ENCODE measurements at regions not wholly inside any gene's neighbourhood (a gene's known extent, or its start where the extent isn't known, plus 50 kb on each side); places are given as distances from the start of the nearest gene placed in this dataset.

- Mint-ChIP-seq H3K4me3 (no peak overlapping the region), H3K27ac (no peak overlapping the region), H3K4me1 (no peaks in the 10 kb centered on the region), H3K36me3 (ENCODE audit: insufficient read depth in 1 of 3, low read depth in 3 of 3) (no peaks in the 10 kb centered on the region), H3K27me3 (ENCODE audit: low read depth) (no peaks in the 10 kb centered on the region), H3K9me3 (no peaks in the 10 kb centered on the region)
- Histone ChIP-seq H3K4ac (ENCODE audit: low read depth, low read length) (no peak overlapping the region), H2BK12ac (ENCODE audit: insufficient read length, low read depth, low read length) (no peak overlapping the region), H3K79me1 (ENCODE audit: insufficient read depth, low read depth, low read length, poor library complexity, severe bottlenecking) (no peaks in the 10 kb centered on the region), H4K5ac (ENCODE audit: insufficient read length, low read depth, low read length) (no peak overlapping the region), H4K20me1 (ENCODE audit: control insufficient read depth, insufficient read depth, insufficient read length) (no peaks in the 10 kb centered on the region), H3K27me3 (ENCODE audit: insufficient read depth, low read length) (no peaks in the 10 kb centered on the region), H2AK5ac (ENCODE audit: insufficient read length, low read length) (no peak overlapping the region), H2BK120ac (ENCODE audit: low read depth, low read length, poor library complexity, severe bottlenecking) (no peak overlapping the region), H3K23me2 (ENCODE audit: insufficient read length, low read depth, low read length, poor library complexity, severe bottlenecking) (no peaks in the 10 kb centered on the region), H2BK5ac (ENCODE audit: insufficient read length, low read length) (no peak overlapping the region), H2BK20ac (ENCODE audit: low read depth, low read length, poor library complexity, severe bottlenecking) (no peak overlapping the region), H3T11ph (ENCODE audit: low read length) (no peak overlapping the region), H4K91ac (ENCODE audit: insufficient read length, low read depth, low read length) (no peak overlapping the region), H3K14ac (ENCODE audit: insufficient read depth, low read length) (no peak overlapping the region), H3K18ac (ENCODE audit: insufficient read length, low read depth, low read length) (no peak overlapping the region), H4K8ac (replicated peaks; ENCODE audit: insufficient read length, low read depth, low read length) (no peak overlapping the region), H2BK15ac (ENCODE audit: low read depth, low read length) (no peak overlapping the region), H2AFZ (ENCODE audit: low read length) (no peak overlapping the region), H3K4me1 (ENCODE audit: insufficient read depth, low read length) (no peaks in the 10 kb centered on the region), H3K9me3 (ENCODE audit: control insufficient read depth, low read depth, low read length) (no peaks in the 10 kb centered on the region), H3K9ac (ENCODE audit: extremely low read depth, insufficient read length, low read length) (no peak overlapping the region), H3K23ac (ENCODE audit: insufficient read length, low read depth, low read length) (no peak overlapping the region), H3K27ac (ENCODE audit: insufficient read length, low read depth, low read length) (no peak overlapping the region), H3K56ac (ENCODE audit: insufficient read length, low read depth, low read length) (no peak overlapping the region), H3K79me2 (ENCODE audit: insufficient read depth, low read length) (no peaks in the 10 kb centered on the region), H3K4me2 (ENCODE audit: insufficient read depth, insufficient read length, low read length) (no peak overlapping the region)
- no CpG with 5 or more reads among the region's 1 CpG for WGBS (ENCODE audit: extremely low coverage, insufficient read length, low lambda C conversion rate)
- DNase-seq = no peak
- no peak for TF ChIP-seq CTCF (conservative IDR thresholded peaks at IDR 0.05)
Measured at GRCh38 chr16:63145411-63145810, 1109.2 kb upstream of the CDH8 start.

Measured in H9 (cell line).